ENCODE measurements at regions not wholly inside any gene's neighbourhood (a gene's known extent, or its start where the extent isn't known, plus 50 kb on each side); places are given as distances from the start of the nearest gene placed in this dataset.

DNA sequence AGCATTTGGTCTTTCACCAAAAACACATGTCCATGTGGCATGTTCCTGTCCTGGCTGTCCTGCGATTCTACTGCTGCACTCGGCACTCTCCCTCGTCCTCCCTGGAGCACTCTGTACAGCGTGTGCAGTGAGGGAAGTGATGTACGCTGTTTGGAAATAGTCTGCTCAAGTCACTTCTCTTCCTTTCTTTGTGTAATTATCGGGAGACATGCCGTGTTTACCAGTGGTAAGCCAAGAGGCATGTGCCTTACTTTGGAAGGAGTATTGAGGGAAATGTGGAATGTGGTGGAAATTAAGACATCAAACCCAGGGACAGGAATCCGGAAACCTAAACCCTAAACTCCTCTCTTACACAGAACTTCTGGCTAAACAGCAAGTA is 268.5 kb upstream of the FOXQ1 start:
- peaks cover 16% of the 10 kb centered on the region for H3K4me1 ChIP-seq
- no peak overlapping the region for H3K27ac ChIP-seq
- no peaks in the 10 kb centered on the region for H3K27me3 ChIP-seq
- no peak overlapping the region for H3K9ac ChIP-seq
- no peaks in the 10 kb centered on the region for H4K20me1 ChIP-seq
- H3K4me2 ChIP-seq: no peak overlapping the region
- H3K4me3 ChIP-seq: no peak overlapping the region
- H3K9me3 ChIP-seq: no peaks in the 10 kb centered on the region
- no peaks in the 10 kb centered on the region for H3K36me3 ChIP-seq
- TF ChIP-seq Cebpa-rat (IDR thresholded peaks at IDR 0.05): no peak

- Histone ChIP-seq H3K4me3 (no peak overlapping the region), H3K4me2 (no peak overlapping the region), H3K36me3 (no peaks in the 10 kb centered on the region), H3K27ac (no peak overlapping the region), H4K20me1 (no peaks in the 10 kb centered on the region), H3K27me3 (no peaks in the 10 kb centered on the region), H3K9me3 (no peaks in the 10 kb centered on the region), H3K4me1 (peaks cover 9% of the 10 kb centered on the region), H3K9ac (no peak overlapping the region)
- TF ChIP-seq Cebpa-rat (IDR thresholded peaks at IDR 0.05): no peak
Observed at GRCh38 chr6:1042583-1043457, 269.1 kb upstream of the FOXQ1 start.

GRCh38 chr6:1040393-1040792 is 271.5 kb upstream of the FOXQ1 start:
- H3K9ac ChIP-seq: no peak overlapping the region
- no peak overlapping the region for H3K27ac ChIP-seq
- no peaks in the 10 kb centered on the region for H3K36me3 ChIP-seq
- H3K9me3 ChIP-seq: no peaks in the 10 kb centered on the region
- no peak overlapping the region for H3K4me3 ChIP-seq
- no peaks in the 10 kb centered on the region for H3K27me3 ChIP-seq
- no peaks in the 10 kb centered on the region for H4K20me1 ChIP-seq
- no peaks in the 10 kb centered on the region for H3K4me1 ChIP-seq
- no peak overlapping the region for H3K4me2 ChIP-seq
- no peak for TF ChIP-seq Cebpa-rat (IDR thresholded peaks at IDR 0.05)

DNA sequence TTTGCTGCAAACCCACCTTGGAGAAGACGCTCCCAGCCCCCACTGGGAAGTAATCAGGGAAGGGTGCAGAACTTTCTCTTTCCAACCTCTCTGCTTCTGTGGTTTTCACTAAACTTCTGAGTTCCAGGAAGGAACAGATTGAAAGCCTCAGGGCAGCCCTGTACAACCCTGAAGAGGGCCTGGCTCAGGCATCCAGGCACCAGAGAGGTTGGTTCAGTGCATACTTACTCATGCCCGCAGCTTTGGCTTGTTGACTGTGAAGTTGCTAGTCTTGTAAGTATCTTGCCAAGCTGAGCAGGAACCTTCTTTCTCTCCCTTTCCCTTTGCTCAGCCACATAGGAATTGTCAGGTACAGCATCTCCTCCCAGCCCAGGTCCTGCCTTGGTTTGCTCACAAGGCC is 272.2 kb upstream of the FOXQ1 start:
- Histone ChIP-seq H3K9ac (no peak overlapping the region), H3K4me2 (no peak overlapping the region), H3K4me1 (no peaks in the 10 kb centered on the region), H4K20me1 (no peaks in the 10 kb centered on the region), H3K27ac (no peak overlapping the region), H3K36me3 (no peaks in the 10 kb centered on the region), H3K9me3 (no peaks in the 10 kb centered on the region), H3K4me3 (no peak overlapping the region), H3K27me3 (no peaks in the 10 kb centered on the region)
- TF ChIP-seq Cebpa-rat (IDR thresholded peaks at IDR 0.05): no peak

DNA sequence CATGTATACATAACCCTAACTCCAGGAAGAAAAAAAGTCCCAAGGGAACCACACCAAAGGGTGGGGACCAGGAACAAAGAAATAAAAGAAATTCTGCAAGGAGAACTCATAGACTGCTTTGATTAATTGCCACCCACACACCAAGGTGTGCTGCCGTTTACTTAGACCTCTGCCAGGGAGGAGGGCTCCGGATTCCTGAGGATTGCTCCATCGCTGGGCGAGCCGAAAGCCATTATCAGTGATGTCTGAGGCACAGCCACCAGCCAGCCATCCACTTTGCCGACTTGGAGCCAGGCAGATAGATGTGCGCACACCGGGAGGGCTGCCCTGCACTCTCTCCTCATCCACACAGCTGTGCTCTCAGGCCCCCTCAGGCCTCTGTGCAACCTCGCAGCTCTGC is 272.7 kb upstream of the FOXQ1 start:
- H3K36me3 ChIP-seq: no peaks in the 10 kb centered on the region
- H4K20me1 ChIP-seq: no peaks in the 10 kb centered on the region
- H3K4me3 ChIP-seq: no peak overlapping the region
- no peaks in the 10 kb centered on the region for H3K27me3 ChIP-seq
- TF ChIP-seq Cebpa-rat (IDR thresholded peaks at IDR 0.05): no peak
- H3K4me2 ChIP-seq: no peak overlapping the region
- H3K27ac ChIP-seq: no peak overlapping the region
- H3K4me1 ChIP-seq: no peaks in the 10 kb centered on the region
- no peak overlapping the region for H3K9ac ChIP-seq
- no peaks in the 10 kb centered on the region for H3K9me3 ChIP-seq

- Histone ChIP-seq H3K9me3 (no peaks in the 10 kb centered on the region), H3K4me3 (no peak overlapping the region), H3K4me1 (no peaks in the 10 kb centered on the region), H3K27me3 (no peaks in the 10 kb centered on the region), H3K36me3 (no peaks in the 10 kb centered on the region), H3K4me2 (no peak overlapping the region), H3K27ac (no peak overlapping the region), H3K9ac (no peak overlapping the region), H4K20me1 (no peaks in the 10 kb centered on the region)
- TF ChIP-seq Cebpa-rat (IDR thresholded peaks at IDR 0.05): no peak
Observed at GRCh38 chr6:1037430-1038202, 274.3 kb upstream of the FOXQ1 start.

GRCh38 chr6:1035401-1035800 is 276.5 kb upstream of the FOXQ1 start:
- Histone ChIP-seq H3K36me3 (no peaks in the 10 kb centered on the region), H3K27ac (no peak overlapping the region), H3K4me2 (no peak overlapping the region), H3K27me3 (no peaks in the 10 kb centered on the region), H3K4me1 (no peaks in the 10 kb centered on the region), H3K4me3 (no peak overlapping the region), H3K9me3 (no peaks in the 10 kb centered on the region), H4K20me1 (no peaks in the 10 kb centered on the region), H3K9ac (no peak overlapping the region)
- TF ChIP-seq Cebpa-rat (IDR thresholded peaks at IDR 0.05): no peak

GRCh38 chr6:1031720-1032119 is 280.2 kb upstream of the FOXQ1 start:
- Histone ChIP-seq H3K36me3 (no peaks in the 10 kb centered on the region), H3K9ac (no peak overlapping the region), H3K4me1 (no peaks in the 10 kb centered on the region), H3K4me3 (no peak overlapping the region), H3K27me3 (no peaks in the 10 kb centered on the region), H3K9me3 (no peaks in the 10 kb centered on the region), H4K20me1 (no peaks in the 10 kb centered on the region), H3K27ac (no peak overlapping the region), H3K4me2 (no peak overlapping the region)
- no peak for TF ChIP-seq Cebpa-rat (IDR thresholded peaks at IDR 0.05)

DNA sequence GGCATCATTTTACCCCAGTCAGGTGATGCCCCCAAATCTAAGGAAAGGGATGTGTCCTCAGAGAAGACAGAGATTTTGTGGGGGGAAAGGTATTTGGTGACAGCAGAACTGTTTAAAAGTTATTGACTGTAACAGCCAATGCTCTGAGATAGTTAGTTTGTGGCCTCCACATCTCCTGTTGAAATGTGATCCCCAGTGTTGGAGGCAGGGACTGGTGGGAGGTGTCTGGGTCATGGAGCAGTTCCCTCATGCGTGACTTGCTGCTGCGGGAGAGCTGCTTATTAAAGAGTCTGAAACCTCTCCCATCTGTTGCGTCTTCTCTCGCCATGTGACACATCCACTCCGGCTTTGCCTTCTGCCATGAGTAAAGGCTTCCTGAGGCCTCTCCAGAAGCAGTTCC is 282.8 kb upstream of the FOXQ1 start:
- H3K4me1 ChIP-seq: peaks cover 6% of the 10 kb centered on the region
- H3K9ac ChIP-seq: no peak overlapping the region
- H3K4me3 ChIP-seq: no peak overlapping the region
- no peaks in the 10 kb centered on the region for H4K20me1 ChIP-seq
- no peak overlapping the region for H3K27ac ChIP-seq
- no peaks in the 10 kb centered on the region for H3K36me3 ChIP-seq
- H3K27me3 ChIP-seq: no peaks in the 10 kb centered on the region
- no peak overlapping the region for H3K4me2 ChIP-seq
- H3K9me3 ChIP-seq: no peaks in the 10 kb centered on the region
- TF ChIP-seq Cebpa-rat (IDR thresholded peaks at IDR 0.05): no peak

DNA sequence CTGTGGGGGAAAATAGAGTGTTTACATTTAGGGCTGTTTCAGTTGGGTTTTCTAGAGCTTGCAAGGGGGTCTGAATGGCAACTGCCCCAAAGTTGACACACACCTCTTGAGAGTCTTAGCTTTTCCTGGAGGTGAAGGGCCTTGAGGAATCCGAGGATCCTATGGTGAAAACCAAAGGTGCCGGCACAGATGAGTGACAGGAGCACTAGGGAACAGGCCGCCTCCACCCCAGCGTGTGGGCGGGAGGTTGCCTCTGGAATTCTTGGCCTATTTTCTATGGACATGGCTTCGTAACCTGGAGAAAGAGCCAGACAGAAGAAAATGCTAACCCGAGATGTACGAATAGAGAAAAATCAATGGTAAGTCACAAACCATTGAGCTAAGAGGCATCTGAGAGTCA is 283.2 kb upstream of the FOXQ1 start:
- no peak overlapping the region for H3K9ac ChIP-seq
- H3K4me2 ChIP-seq: no peak overlapping the region
- no peak for TF ChIP-seq Cebpa-rat (IDR thresholded peaks at IDR 0.05)
- H4K20me1 ChIP-seq: no peaks in the 10 kb centered on the region
- H3K4me3 ChIP-seq: no peak overlapping the region
- H3K9me3 ChIP-seq: no peaks in the 10 kb centered on the region
- H3K27me3 ChIP-seq: no peaks in the 10 kb centered on the region
- H3K27ac ChIP-seq: no peak overlapping the region
- peaks cover 6% of the 10 kb centered on the region for H3K4me1 ChIP-seq
- H3K36me3 ChIP-seq: no peaks in the 10 kb centered on the region

Data from BLaER1 (cell line).